K562 (cell line): ENCODE measurements at regions not wholly inside any gene's neighbourhood (a gene's known extent, or its start where the extent isn't known, plus 50 kb on each side); places are given as distances from the start of the nearest gene placed in this dataset.

ENCODE experiments used
- ATAC-seq: fragments of 200-7000 bp; cut with Tn5 transposase; 3 replicates; pipeline ENCODE4 v1.9.1; 2020; ENCODE audit warnings: moderate library complexity
- BruUV-seq: library from RNA; stranded (reverse); fragments of 400-500 nt; replicated peaks from 2 replicates; lab custom pipeline; 2021; lab: Mats Ljungman, UMichigan
- CTCF ChIA-PET: fragments of 300-600 bp; formaldehyde crosslinking; extraction: SDS; loops from one replicate; lab custom pipeline; 2021; ENCODE audit warnings: low intra/inter-chr PET ratio; lab: Yijun Ruan, JAX
- POLR2A ChIA-PET: fragments of 300-600, 350-650 bp; sonication (Branson Sonifier 250); formaldehyde crosslinking; extraction: SDS; loops from one replicate; lab custom pipeline; 2021; ENCODE audit warnings: antibody characterized with exemption, inconsistent platforms; lab: Yijun Ruan, JAX
- DNase-seq, 4 experiments: peaks; one replicate each; pipeline versions ENCODE4 v3.0.0 to v3.0.0-alpha.2; 2011 to 2018; ENCODE audit warnings: low spot score in 3 of 4, mixed read lengths in 3 of 4; ENCODE audit errors: extremely low read depth in 1 of 4
- FAIRE-seq: peaks from 2 replicates; lab custom pipeline; 2011; peaks lifted over from hg19 to GRCh38; lab: Jason Lieb, UNC
- H2AFZ ChIP-seq: 2 replicates; pipeline ENCODE4 v1.6.0; 2011; ENCODE audit warnings: low read depth, low read length, control low read depth, inconsistent platforms
- H3K27ac ChIP-seq: fragments of 200-600 bp; 3 replicates; pipeline ENCODE4 v1.8.0; 2011; ENCODE audit warnings: low read depth, mild to moderate bottlenecking, control low read depth, inconsistent platforms, low read length, moderate library complexity, mixed read lengths; ENCODE audit errors: extremely low read depth
- H3K27me3 ChIP-seq, 2 experiments: fragments of 300-600 bp in 1 of 2; 2 replicates in 1 of 2; 3 replicates in 1 of 2; pipeline versions ENCODE4 v1.6.0 to v1.8.0; 2011; ENCODE audit warnings: inconsistent platforms in 2 of 2, low read length in 2 of 2, mild to moderate bottlenecking in 1 of 2, mixed read lengths in 1 of 2, moderate library complexity in 1 of 2; ENCODE audit not compliant: control insufficient read depth in 2 of 2, insufficient read depth in 2 of 2
- H3K36me3 ChIP-seq: fragments of 300-600 bp; 3 replicates; pipeline ENCODE4 v1.8.0; 2011; ENCODE audit warnings: mild to moderate bottlenecking, low read length, inconsistent platforms; ENCODE audit not compliant: control insufficient read depth, insufficient read depth
- H3K4me1 ChIP-seq, 2 experiments: fragments of 200-600 bp in 1 of 2; replicated peaks in 1 of 2; 2 replicates in 1 of 2; 3 replicates in 1 of 2; pipeline versions ENCODE4 v1.5.1 to v1.8.0; 2011; ENCODE audit warnings: inconsistent platforms in 2 of 2, low read length in 2 of 2, mild to moderate bottlenecking in 1 of 2, mixed read lengths in 1 of 2, moderate library complexity in 1 of 2; ENCODE audit not compliant: control insufficient read depth in 2 of 2, insufficient read depth in 2 of 2
- H3K4me2 ChIP-seq: 2 replicates; pipeline ENCODE4 v1.6.1; 2011; ENCODE audit warnings: low read length, control low read depth, inconsistent platforms, mixed read lengths; ENCODE audit not compliant: insufficient read depth
- H3K4me3 ChIP-seq: fragments of 200-600 bp; sonication (generic), shearing (Covaris generic); 2 replicates; pipeline ENCODE4 v1.5.1; 2016; ENCODE audit warnings: control low read depth, inconsistent platforms
- H3K79me2 ChIP-seq: fragments of 200-600 bp; 3 replicates; pipeline ENCODE4 v1.8.0; 2011; ENCODE audit warnings: low read length, inconsistent platforms; ENCODE audit not compliant: control insufficient read depth, insufficient read depth
- H3K9ac ChIP-seq, 2 experiments: 2 replicates each; pipeline versions ENCODE4 v1.6.0 to v1.6.1; 2011; ENCODE audit warnings: low read depth in 2 of 2, low read length in 2 of 2, control low read depth in 1 of 2, inconsistent platforms in 1 of 2, mild to moderate bottlenecking in 1 of 2, mixed read lengths in 1 of 2; ENCODE audit not compliant: insufficient read depth in 1 of 2
- H3K9me1 ChIP-seq: one replicate; pipeline ENCODE4 v1.6.0; 2011; ENCODE audit warnings: inconsistent platforms, mild to moderate bottlenecking, low read length, moderate library complexity; ENCODE audit not compliant: control insufficient read depth, insufficient read depth
- H3K9me3 ChIP-seq: replicated peaks from 2 replicates; pipeline ENCODE4 v1.5.1; 2011; ENCODE audit warnings: low read depth, low read length, inconsistent platforms; ENCODE audit not compliant: control insufficient read depth, insufficient read depth
- H4K20me1 ChIP-seq: replicated peaks from 2 replicates; pipeline ENCODE4 v1.6.1; 2011; ENCODE audit warnings: low read length, inconsistent platforms, mixed read lengths; ENCODE audit not compliant: control insufficient read depth, insufficient read depth
- FOXJ3 ChIP-seq: sonication (generic); formaldehyde crosslinking; IDR thresholded peaks from 2 replicates; pipeline ENCODE4 v1.4.0; 2020; ENCODE audit warnings: mild to moderate bottlenecking, missing genetic modification reagents
- GTF2E2 ChIP-seq: fragments of 200-800 bp; sonication (Bioruptor generic); IDR thresholded peaks from 2 replicates; pipeline ENCODE4 v1.6.1; 2016; ENCODE audit warnings: missing genetic modification characterization, missing compliant biosample characterization
- HMGN3 ChIP-seq: IDR thresholded peaks from 2 replicates; pipeline ENCODE4 v1.6.1; 2011; ENCODE audit warnings: borderline replicate concordance, low read depth, mild to moderate bottlenecking, mixed read lengths, low read length; ENCODE audit not compliant: insufficient read length; ENCODE audit errors: extremely low read depth
- KDM1A ChIP-seq, 2 experiments: fragments of 450-650 bp; IDR thresholded peaks; 2 replicates each; pipeline ENCODE4 v1.6.1; 2016; ENCODE audit warnings: mild to moderate bottlenecking in 2 of 2
- KDM5B ChIP-seq: fragments of 200-600 bp; sonication (generic); IDR thresholded peaks from 2 replicates; pipeline ENCODE4 v1.6.1; 2012; ENCODE audit warnings: low read depth, mild to moderate bottlenecking, moderate library complexity, low read length, control low read depth, inconsistent platforms; ENCODE audit not compliant: insufficient replicate concordance
- MIER1 ChIP-seq: fragments of 450-650 bp; IDR thresholded peaks from 2 replicates; pipeline ENCODE4 v1.6.1; 2016; ENCODE audit warnings: antibody characterized with exemption, mild to moderate bottlenecking, low read depth
- NCOR1 ChIP-seq: fragments of 450-650 bp; IDR thresholded peaks from 2 replicates; pipeline ENCODE4 v1.6.1; 2016; ENCODE audit warnings: mild to moderate bottlenecking, moderate library complexity
- POLR2AphosphoS5 ChIP-seq: IDR thresholded peaks from 2 replicates; pipeline ENCODE4 v1.6.1; 2011; ENCODE audit warnings: mild to moderate bottlenecking, low read depth, low read length, moderate library complexity; ENCODE audit not compliant: control insufficient read depth, insufficient read depth
- RB1 ChIP-seq: fragments of 450-650 bp; IDR thresholded peaks from 2 replicates; pipeline ENCODE4 v1.6.1; 2017; ENCODE audit warnings: low read depth, mild to moderate bottlenecking
- RFX1 ChIP-seq: fragments of 450-650 bp; IDR thresholded peaks from 2 replicates; pipeline ENCODE4 v1.6.1; 2016; ENCODE audit warnings: mild to moderate bottlenecking, moderate library complexity
- SP2 ChIP-seq: IDR thresholded peaks from 2 replicates; pipeline ENCODE4 v1.6.1; 2011; ENCODE audit warnings: mild to moderate bottlenecking, low read depth, low read length, moderate library complexity; ENCODE audit not compliant: poor library complexity, severe bottlenecking; ENCODE audit errors: extremely low read depth
- TFE3 ChIP-seq: fragments of 450-650 bp; formaldehyde crosslinking; IDR thresholded peaks from 2 replicates; pipeline ENCODE4 v1.4.0; 2020; ENCODE audit warnings: mild to moderate bottlenecking, mixed read lengths
- TSC22D4 ChIP-seq: fragments of 450-650 bp; IDR thresholded peaks from 2 replicates; pipeline ENCODE4 v1.6.1; 2016; ENCODE audit warnings: missing genetic modification characterization, missing biosample characterization, control low read depth
- ZNF174 ChIP-seq: fragments of 250-450 bp; sonication (Bioruptor Pico); IDR thresholded peaks from 2 replicates; pipeline ENCODE4 v1.4.0; 2020; ENCODE audit warnings: mild to moderate bottlenecking
- ZNF395 ChIP-seq: fragments of 200-800 bp; sonication (Bioruptor generic); IDR thresholded peaks from 2 replicates; pipeline ENCODE4 v1.6.1; 2017; ENCODE audit warnings: missing genetic modification characterization, missing compliant biosample characterization
- ZNF445 ChIP-seq: fragments of 250-450 bp; sonication (Bioruptor Pico); IDR thresholded peaks from 2 replicates; pipeline ENCODE4 v1.4.0; 2020; ENCODE audit warnings: low read depth, mild to moderate bottlenecking, moderate library complexity
- ZNF644 ChIP-seq: fragments of 200-800 bp; sonication (Bioruptor generic); IDR thresholded peaks from 2 replicates; pipeline ENCODE4 v1.6.1; 2016; ENCODE audit warnings: low read depth, missing genetic modification characterization, missing compliant biosample characterization
- ZNF766 ChIP-seq: fragments of 200-800 bp; sonication (Bioruptor generic); conservative IDR thresholded peaks from 2 replicates; pipeline ENCODE4 v1.6.1; 2016; ENCODE audit warnings: missing genetic modification characterization, missing compliant biosample characterization
- WGBS: fragments of 100-300 bp; shearing (Covaris generic); methylation state at CpG from one replicate; pipeline ENCODE4 v1.1.6; 2016; ENCODE audit warnings: low coverage, mixed read lengths; ENCODE audit not compliant: insufficient coverage; ENCODE audit errors: missing lambda C conversion rate; 5-methylcytosine and 5-hydroxymethylcytosine counted together
- in situ Hi-C: fragments of 300-500 bp; cut with MboI; formaldehyde crosslinking; loops from 4 replicates; pipeline ENCODE4 v1.15.0; 2018; ENCODE audit warnings: inconsistent platforms, mixed read lengths
- intact Hi-C: fragments of 100-400 bp; cut with micrococcal nuclease; formaldehyde crosslinking; loops from 2 replicates; pipeline ENCODE4 v1.14.2; 2022

DNA sequence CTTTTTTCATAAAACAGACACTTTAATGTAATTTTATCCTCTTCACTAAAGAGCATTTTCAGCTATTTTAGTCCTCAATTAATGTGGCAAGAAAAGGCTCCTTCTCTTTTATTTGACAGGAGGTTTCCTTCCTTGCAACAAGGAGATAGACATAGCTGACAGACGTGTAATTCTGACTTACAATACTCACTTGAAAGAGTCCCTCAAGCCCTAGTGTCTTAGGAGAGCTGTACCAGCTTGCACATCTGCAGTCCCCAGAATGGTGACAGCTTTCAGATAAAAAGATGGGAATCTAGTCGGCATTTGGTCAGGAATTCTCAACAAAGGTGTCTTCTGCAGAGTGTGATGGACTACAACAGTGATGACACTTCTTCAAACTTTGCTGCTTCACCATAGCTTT, 603.7 kb upstream of the PTCHD4 start:
- Histone ChIP-seq H2AFZ (no peak overlapping the region), H3K4me3 (no peak overlapping the region), H3K9ac (no peak overlapping the region), H3K4me1 (no peaks in the 10 kb centered on the region), H4K20me1 (no peaks in the 10 kb centered on the region), H3K79me2 (no peaks in the 10 kb centered on the region), H3K36me3 (no peaks in the 10 kb centered on the region), H3K9me3 (no peaks in the 10 kb centered on the region), H3K27ac (no peak overlapping the region), H3K9me1 (no peaks in the 10 kb centered on the region), H3K27me3 (no peaks in the 10 kb centered on the region), H3K4me2 (no peak overlapping the region)
- TF ChIP-seq TSC22D4 (tag) (no peak), ZNF174 (CRISPR knock-in tag) (no peak), ZNF766 (CRISPR knock-in tag) (no peak), POLR2AphosphoS5 (no peak), GTF2E2 (no peak), RFX1 (no peak), ZNF644 (tag) (no peak), SP2 (no peak), KDM1A (IDR thresholded peaks at IDR 0.05) (no peak), RB1 (no peak), ZNF445 (no peak), FOXJ3 (CRISPR knock-in tag) (no peak), TFE3 (CRISPR knock-in tag) (no peak), ZNF395 (CRISPR knock-in tag) (no peak), HMGN3 (no peak), NCOR1 (no peak), MIER1 (no peak), KDM5B (no peak)
- FAIRE-seq (no peak), ATAC-seq (no peak), DNase-seq (no peak)
- 0% methylated on average over 2 of the region's 2 CpGs for WGBS
- BruUV-seq: no TSS peak
- ChIA-PET CTCF (no interaction called here), POLR2A (no interaction called here)
- in situ Hi-C loops (no loop called here), intact Hi-C loops (no loop called here)
